Neural progenitor cell (in vitro differentiated cells): ENCODE measurements at regions not wholly inside any gene's neighbourhood (a gene's known extent, or its start where the extent isn't known, plus 50 kb on each side); places are given as distances from the start of the nearest gene placed in this dataset.
"Not testable (repeated sequence)": the region's sequence is repeated elsewhere in the genome, so short reads cannot be mapped to it uniquely, and the experiment has no call there.

Source experiments
- DNase-seq: peaks from one replicate; pipeline ENCODE4 v3.0.0-alpha.2; 2016; ENCODE audit warnings: low spot score
- H2AFZ ChIP-seq: fragments of 200-600 bp; sonication (generic); replicated peaks from 2 replicates; pipeline ENCODE4 v1.6.1; 2016; ENCODE audit warnings: antibody characterized with exemption
- H3F3A ChIP-seq: fragments of 200-600 bp; sonication (generic); 2 replicates; pipeline ENCODE4 v1.6.1; 2016; ENCODE audit warnings: antibody characterized with exemption, low read depth
- H3K27ac ChIP-seq: fragments of 200-600 bp; sonication (generic); 2 replicates; pipeline ENCODE4 v1.5.1; 2016; ENCODE audit warnings: mild to moderate bottlenecking
- H3K27me3 ChIP-seq: fragments of 200-600 bp; sonication (generic); 2 replicates; pipeline ENCODE4 v1.6.1; 2016; ENCODE audit warnings: mild to moderate bottlenecking, moderate library complexity
- H3K36me3 ChIP-seq: fragments of 200-600 bp; sonication (generic); 2 replicates; pipeline ENCODE4 v1.5.1; 2016
- H3K4me1 ChIP-seq: fragments of 200-600 bp; sonication (generic); 2 replicates; pipeline ENCODE4 v1.6.1; 2016; ENCODE audit warnings: mixed run types
- H3K4me2 ChIP-seq: fragments of 200-600 bp; sonication (generic); 2 replicates; pipeline ENCODE4 v1.6.1; 2016
- H3K4me3 ChIP-seq: fragments of 200-600 bp; sonication (generic); 2 replicates; pipeline ENCODE4 v1.5.1; 2016
- H3K79me2 ChIP-seq: fragments of 200-600 bp; sonication (generic); 2 replicates; pipeline ENCODE4 v1.6.1; 2016; ENCODE audit warnings: low read depth
- H3K9ac ChIP-seq: fragments of 200-600 bp; sonication (generic); 2 replicates; pipeline ENCODE4 v1.6.1; 2016
- H3K9me3 ChIP-seq: fragments of 200-600 bp; sonication (generic); 2 replicates; pipeline ENCODE4 v1.5.1; 2016; ENCODE audit warnings: low read depth
- H4K20me1 ChIP-seq: fragments of 200-600 bp; sonication (generic); 2 replicates; pipeline ENCODE4 v1.6.1; 2016; ENCODE audit warnings: low read depth
- H3K27ac Mint-ChIP-seq: 3 replicates; pipeline ENCODE4 v1.8.0; 2021; ENCODE audit warnings: mixed read lengths
- H3K27me3 Mint-ChIP-seq: 2 replicates; pipeline ENCODE4 v1.8.0; 2022; ENCODE audit warnings: low read depth, mild to moderate bottlenecking, inconsistent platforms, moderate library complexity, mixed read lengths; ENCODE audit not compliant: insufficient read depth
- H3K36me3 Mint-ChIP-seq: 3 replicates; pipeline ENCODE4 v1.8.0; 2021; ENCODE audit warnings: mixed read lengths
- H3K4me1 Mint-ChIP-seq: 3 replicates; pipeline ENCODE4 v1.8.0; 2021; ENCODE audit warnings: mixed read lengths
- H3K4me3 Mint-ChIP-seq: 3 replicates; pipeline ENCODE4 v1.8.0; 2021; ENCODE audit warnings: mild to moderate bottlenecking, moderate library complexity, mixed read lengths
- H3K9me3 Mint-ChIP-seq: 3 replicates; pipeline ENCODE4 v1.8.0; 2020; ENCODE audit warnings: mixed read lengths
- EZH2 ChIP-seq: fragments of 200-600 bp; sonication (generic); IDR thresholded peaks from 2 replicates; pipeline ENCODE4 v1.6.1; 2017; ENCODE audit warnings: antibody characterized with exemption, mild to moderate bottlenecking, moderate library complexity
- EZH2phosphoT487 ChIP-seq: fragments of 200-600 bp; sonication (generic); IDR thresholded peaks from 2 replicates; pipeline ENCODE4 v1.6.1; 2017; ENCODE audit warnings: antibody characterized with exemption
- TF ChIP-seq, protein P1 (sequence below): fragments of 200-600 bp; sonication (generic); IDR thresholded peaks from 2 replicates; pipeline ENCODE4 v1.5.1; 2017; ENCODE audit warnings: antibody characterized with exemption, mild to moderate bottlenecking

DNA sequence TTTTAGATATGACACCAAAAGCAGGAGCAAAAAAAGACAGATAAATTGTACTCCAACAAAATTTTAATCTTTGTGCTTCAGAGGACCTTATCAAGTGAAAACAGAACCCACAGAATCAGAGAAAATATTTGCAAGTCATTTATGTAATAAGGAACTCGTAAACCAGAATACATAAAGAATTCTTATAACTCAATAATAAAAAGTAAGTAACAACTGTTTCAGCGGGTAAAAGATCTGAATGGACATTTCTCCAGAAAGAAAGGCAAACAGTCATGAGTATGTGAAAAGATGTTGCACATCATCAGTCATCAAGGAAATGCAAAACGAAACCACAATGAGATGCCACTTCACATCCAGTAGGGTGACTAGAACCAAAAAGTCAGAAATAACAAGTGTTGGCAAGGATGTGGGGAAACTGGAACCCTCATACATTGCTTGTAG, 167.7 kb upstream of the KCTD7 start:
- Mint-ChIP-seq H3K27me3 (no peaks in the 10 kb centered on the region), H3K4me3 (no peak overlapping the region), H3K4me1 (no peaks in the 10 kb centered on the region), H3K36me3 (peaks cover 14% of the 10 kb centered on the region), H3K9me3 (no peaks in the 10 kb centered on the region), H3K27ac (no peak overlapping the region)
- H3K27ac ChIP-seq, result no peak overlapping the region
- no peaks in the 10 kb centered on the region for H3K27me3 ChIP-seq
- H2AFZ ChIP-seq, result no peak overlapping the region
- no peaks in the 10 kb centered on the region for H3K36me3 ChIP-seq
- H3K79me2 ChIP-seq, result no peaks in the 10 kb centered on the region
- H4K20me1 ChIP-seq, result no peaks in the 10 kb centered on the region
- no peaks in the 10 kb centered on the region for H3F3A ChIP-seq
- no peak overlapping the region for H3K4me3 ChIP-seq
- TF ChIP-seq EZH2 (no peak), EZH2phosphoT487 (no peak)
- TF ChIP-seq, protein P1, sequence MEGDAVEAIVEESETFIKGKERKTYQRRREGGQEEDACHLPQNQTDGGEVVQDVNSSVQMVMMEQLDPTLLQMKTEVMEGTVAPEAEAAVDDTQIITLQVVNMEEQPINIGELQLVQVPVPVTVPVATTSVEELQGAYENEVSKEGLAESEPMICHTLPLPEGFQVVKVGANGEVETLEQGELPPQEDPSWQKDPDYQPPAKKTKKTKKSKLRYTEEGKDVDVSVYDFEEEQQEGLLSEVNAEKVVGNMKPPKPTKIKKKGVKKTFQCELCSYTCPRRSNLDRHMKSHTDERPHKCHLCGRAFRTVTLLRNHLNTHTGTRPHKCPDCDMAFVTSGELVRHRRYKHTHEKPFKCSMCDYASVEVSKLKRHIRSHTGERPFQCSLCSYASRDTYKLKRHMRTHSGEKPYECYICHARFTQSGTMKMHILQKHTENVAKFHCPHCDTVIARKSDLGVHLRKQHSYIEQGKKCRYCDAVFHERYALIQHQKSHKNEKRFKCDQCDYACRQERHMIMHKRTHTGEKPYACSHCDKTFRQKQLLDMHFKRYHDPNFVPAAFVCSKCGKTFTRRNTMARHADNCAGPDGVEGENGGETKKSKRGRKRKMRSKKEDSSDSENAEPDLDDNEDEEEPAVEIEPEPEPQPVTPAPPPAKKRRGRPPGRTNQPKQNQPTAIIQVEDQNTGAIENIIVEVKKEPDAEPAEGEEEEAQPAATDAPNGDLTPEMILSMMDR, result no peak
- no peaks in the 10 kb centered on the region for H3K4me1 ChIP-seq
- H3K9ac ChIP-seq, result no peak overlapping the region
- H3K4me2 ChIP-seq, result no peak overlapping the region
- DNase-seq, result no peak
- H3K9me3 ChIP-seq, result no peaks in the 10 kb centered on the region

DNA sequence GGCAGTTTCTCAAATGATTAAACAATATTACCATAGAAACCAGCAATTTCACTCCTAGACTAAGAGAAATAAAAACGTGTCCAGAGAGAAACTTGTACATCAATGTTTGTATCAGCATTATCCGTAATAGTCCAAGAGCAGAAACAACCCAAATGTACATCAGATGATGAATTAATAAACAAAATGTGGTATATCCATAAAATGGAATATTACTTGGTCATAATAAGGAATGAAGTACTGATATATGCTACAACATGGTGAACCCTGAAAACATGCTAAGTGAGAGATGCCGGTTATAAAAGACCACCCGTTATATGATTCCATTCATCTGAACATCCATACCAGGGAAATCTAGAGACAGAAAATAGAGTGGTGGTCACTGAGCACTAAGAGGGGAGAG, 167.3 kb upstream of the KCTD7 start:
- not testable (repeated sequence) for H3K4me3 ChIP-seq, H3K4me1 ChIP-seq, H3K9me3 Mint-ChIP-seq, H3K9ac ChIP-seq, H3K27ac ChIP-seq, H4K20me1 ChIP-seq, H2AFZ ChIP-seq, H3K9me3 ChIP-seq, H3K79me2 ChIP-seq, H3K36me3 ChIP-seq, H3K4me2 ChIP-seq, H3F3A ChIP-seq, H3K27me3 Mint-ChIP-seq, H3K4me1 Mint-ChIP-seq, H3K27ac Mint-ChIP-seq, H3K27me3 ChIP-seq, DNase-seq, H3K4me3 Mint-ChIP-seq
- peaks cover 14% of the 10 kb centered on the region for H3K36me3 Mint-ChIP-seq

DNA sequence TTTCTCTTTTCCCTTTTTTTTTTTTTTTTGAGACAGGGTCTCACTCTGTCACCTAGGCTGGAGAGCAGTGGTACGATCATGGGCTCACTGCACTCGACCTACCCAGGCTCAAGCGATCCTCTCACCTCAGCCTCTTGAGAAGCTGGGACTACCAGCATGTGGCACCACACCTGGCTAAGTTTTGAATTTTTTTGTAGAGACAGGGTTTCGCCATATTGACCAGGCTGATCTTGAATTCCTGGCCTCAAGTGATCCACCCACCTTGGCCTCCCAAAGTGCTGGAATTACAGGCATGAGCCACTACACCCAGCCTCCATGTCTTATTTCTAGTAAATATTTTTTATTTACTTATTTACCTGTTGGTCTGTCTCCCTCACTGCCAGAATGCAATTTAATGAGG, 165.8 kb upstream of the KCTD7 start:
- H3K9ac ChIP-seq, H3K4me1 ChIP-seq, H3K36me3 ChIP-seq, H3K27ac ChIP-seq, H3K4me2 ChIP-seq, H3K79me2 ChIP-seq, H3K27me3 ChIP-seq, H3K9me3 ChIP-seq, H3K4me1 Mint-ChIP-seq, H3K9me3 Mint-ChIP-seq, H3F3A ChIP-seq, DNase-seq, H3K4me3 ChIP-seq, H3K4me3 Mint-ChIP-seq, H4K20me1 ChIP-seq, H3K27me3 Mint-ChIP-seq, H3K27ac Mint-ChIP-seq, H2AFZ ChIP-seq: not testable (repeated sequence)
- peaks cover 14% of the 10 kb centered on the region for H3K36me3 Mint-ChIP-seq

DNA sequence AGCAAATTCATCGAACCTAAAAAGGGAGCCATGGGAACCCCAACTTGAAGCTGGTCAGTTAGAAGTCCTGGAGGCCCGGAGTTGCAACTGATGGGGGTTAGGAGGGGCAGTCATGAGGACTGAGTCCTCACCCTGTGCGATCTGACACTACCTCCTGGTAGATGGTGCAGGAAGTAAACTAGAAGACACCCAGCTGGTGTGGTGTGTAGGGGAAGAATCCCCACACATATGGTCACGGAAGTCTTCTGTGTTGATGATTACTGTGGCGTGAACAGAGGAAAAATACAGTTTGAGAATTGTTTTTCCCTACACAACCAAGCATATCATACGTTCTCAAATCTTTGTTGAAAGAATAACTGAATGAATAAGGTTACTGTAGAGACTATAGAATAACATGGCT, 164.6 kb upstream of the KCTD7 start:
- Histone ChIP-seq H2AFZ (no peak overlapping the region), H3K27ac (no peak overlapping the region), H3K9me3 (no peaks in the 10 kb centered on the region), H3K4me3 (no peak overlapping the region), H3K4me2 (no peak overlapping the region), H3F3A (no peaks in the 10 kb centered on the region), H3K27me3 (no peaks in the 10 kb centered on the region), H3K9ac (no peak overlapping the region), H4K20me1 (no peaks in the 10 kb centered on the region), H3K79me2 (no peaks in the 10 kb centered on the region), H3K36me3 (no peaks in the 10 kb centered on the region), H3K4me1 (no peaks in the 10 kb centered on the region)
- Mint-ChIP-seq H3K36me3 (peaks cover 14% of the 10 kb centered on the region), H3K9me3 (no peaks in the 10 kb centered on the region), H3K4me3 (no peak overlapping the region), H3K27me3 (no peaks in the 10 kb centered on the region), H3K4me1 (no peaks in the 10 kb centered on the region), H3K27ac (no peak overlapping the region)
- no peak for DNase-seq
- TF ChIP-seq, protein P1, result no peak
- TF ChIP-seq EZH2 (no peak), EZH2phosphoT487 (no peak)
